Heart left ventricle (tissue), 16 donors: ENCODE measurements at regions not wholly inside any gene's neighbourhood (a gene's known extent, or its start where the extent isn't known, plus 50 kb on each side); places are given as distances from the start of the nearest gene placed in this dataset.

Source experiments
- ATAC-seq, 4 donors: fragments of 200-7000 bp; cut with Tn5 transposase; one replicate each; pipeline ENCODE4 v1.9.1; 2020 to 2022; ENCODE audit warnings: moderate library complexity in 4 of 4, mild to moderate bottlenecking in 3 of 4, moderate number of reproducible peaks in 1 of 4
- DNase-seq, 5 donors: peaks; one replicate each; pipeline ENCODE4 v3.0.0-alpha.2; 2020
- H3K27ac ChIP-seq, 12 donors: fragments of 200-600 bp; sonication (generic) in 4 of 12; one replicate each; pipeline versions ENCODE4 v1.5.0 to v1.8.0; 2016 to 2022; ENCODE audit warnings: mild to moderate bottlenecking in 2 of 12
- H3K27me3 ChIP-seq, 9 donors: fragments of 200-600 bp; sonication (generic) in 2 of 9; one replicate each; pipeline versions ENCODE4 v1.5.1 to v1.8.0; 2016 to 2022; ENCODE audit warnings: mild to moderate bottlenecking in 3 of 9
- H3K36me3 ChIP-seq, 9 donors: fragments of 200-600 bp; sonication (generic) in 2 of 9; one replicate each; pipeline versions ENCODE4 v1.5.0 to v1.8.0; 2018 to 2022; ENCODE audit warnings: mild to moderate bottlenecking in 2 of 9
- H3K4me1 ChIP-seq, 12 donors: fragments of 200-600 bp; sonication (generic) in 4 of 12; one replicate each; pipeline versions ENCODE4 v1.5.0 to v1.8.0; 2016 to 2022; ENCODE audit warnings: mild to moderate bottlenecking in 3 of 12
- H3K4me3 ChIP-seq, 12 donors: fragments of 200-600 bp; sonication (generic) in 4 of 12; one replicate each; pipeline versions ENCODE4 v1.5.0 to v1.8.0; 2017 to 2022; ENCODE audit warnings: mild to moderate bottlenecking in 9 of 12, moderate library complexity in 4 of 12
- H3K9me3 ChIP-seq, 12 donors: fragments of 200-600 bp; sonication (generic) in 4 of 12; one replicate each; pipeline versions ENCODE4 v1.5.0 to v1.8.0; 2016 to 2022; ENCODE audit warnings: mild to moderate bottlenecking in 1 of 12
- CTCF ChIP-seq, 12 donors: fragments of 200-600 bp; sonication (generic) in 4 of 12; IDR thresholded peaks; one replicate each; pipeline versions ENCODE4 v1.5.0 to v1.8.0; 2018 to 2022; ENCODE audit warnings: antibody characterized with exemption in 12 of 12, mild to moderate bottlenecking in 5 of 12
- POLR2A ChIP-seq, 2 donors: fragments of 450-650 bp; IDR thresholded peaks; one replicate each; pipeline ENCODE4 v1.6.1; 2017; ENCODE audit warnings: antibody characterized with exemption in 2 of 2, mild to moderate bottlenecking in 2 of 2, moderate library complexity in 2 of 2
- WGBS, 4 donors: extraction: QIAGEN DNeasy Blood & Tissue Kit in 2 of 4; methylation state at CpG; one replicate each; pipeline versions ENCODE4 v1.1.5 to v1.1.7; 2013 to 2018; 5-methylcytosine and 5-hydroxymethylcytosine counted together
- intact Hi-C, 10 donors: fragments of 100-400 bp; cut with DNase I; formaldehyde crosslinking; loops; one replicate each; pipeline versions ENCODE4 v1.11.1 to v1.14.2; 2022
- donor health status: ischemic (EF 13 %, LVEDD 7.1; RV severe dilation, severe dysfunction).
- donor health status: healthy with polysubstance abuse.
- donor health status: DM: no; HTN: yes; CAD: no.
- donor health status: DM: no; HTN: no; CAD: no.
- donor health status: ischemic (EF 25% LVEDD 6.9; RV normal size, moderate dysfunction).
- donor health status: ischemic (EF 25% LVEDD 5.7; RV mildly dilated, moderate dysfunction).
- donor health status: healthy.
- donor health status: DM: yes; HTN: yes; CAD: no.
- donor health status: ischemic (EF 35%, LVEDD 5.7; RV mildly dilated, moderate dysfunction).
- donor health status: nonischemic (EF 11% LVEDD 7.7; RV severe dilation, severe dysfunction).
- donor health status: DM: yes; HTN: yes; CAD: no.
- donor health status: PGD.
- donor health status: ischemic (EF 29% LVEDD 5.4; RV normal size, mild dysfunction).
- donor health status: nonischemic (EF 23%, LVEDD 6.1; RV moderate dilation, normal function).

GRCh38 chr22:46055181-46055875 lies 78.4 kb upstream of the WNT7B start:
- Histone ChIP-seq H3K27ac (peak overlapping the region; percentile 98 to 100 (median 100)), H3K27me3 (no peaks in the 10 kb centered on the region), H3K4me1 (peaks cover 22 to 91% (median 86%) of the 10 kb centered on the region in 12 donors), H3K4me3 (peak overlapping the region in 10 of 12 donors; percentile 65 to 89 (median 78)), H3K9me3 (no peaks in the 10 kb centered on the region), H3K36me3 (peaks cover 0 to 7% (median 0%) of the 10 kb centered on the region in 9 donors)
- DNase-seq = peak in 2 of 5 donors; percentile 41 to 75
- intact Hi-C loops = loop anchor here in 2 of 10 donors (2.0 kb wide), 2 partner anchors 13 to 15 kb away; no protein-coding TSS in a partner anchor
- peak; percentile 3 to 35 (median 9) for ATAC-seq
- WGBS, 4 donors = 16 to 39% (median 21%) methylated on average over 17 of the region's 17 CpGs
- no peak for TF ChIP-seq POLR2A (IDR thresholded peaks at IDR 0.05)
- no peak for TF ChIP-seq CTCF (IDR thresholded peaks at IDR 0.05)

- H3K27ac ChIP-seq = peak overlapping the region; percentile 98 to 100 (median 100)
- TF ChIP-seq POLR2A (IDR thresholded peaks at IDR 0.05) = no peak
- no peak for TF ChIP-seq CTCF (IDR thresholded peaks at IDR 0.05)
- H3K4me3 ChIP-seq = peak overlapping the region in 10 of 12 donors; percentile 65 to 89 (median 78)
- H3K4me1 ChIP-seq = peaks cover 22 to 93% (median 83%) of the 10 kb centered on the region in 12 donors
- peaks cover 0 to 5% (median 0%) of the 10 kb centered on the region in 9 donors for H3K36me3 ChIP-seq
- intact Hi-C loops = loop anchor here in 3 of 10 donors (2.0 kb wide), 2 partner anchors 13 to 15 kb away; no protein-coding TSS in a partner anchor
- WGBS, 4 donors = 7 to 39% (median 16%) methylated on average over 9 to 19 of the region's 19 CpGs
- ATAC-seq (peak in 1 of 4 donors; percentile 3), DNase-seq (peak in 4 of 5 donors; percentile 41 to 74 (median 58))
- no peaks in the 10 kb centered on the region for H3K27me3 ChIP-seq
- H3K9me3 ChIP-seq = no peaks in the 10 kb centered on the region
Measured at GRCh38 chr22:46055911-46056545, 79.1 kb upstream of the WNT7B start.

GRCh38 chr22:46056546-46057245 lies 79.7 kb upstream of the WNT7B start:
- peak in 1 of 5 donors; percentile 14 for DNase-seq
- H3K27me3 ChIP-seq = no peaks in the 10 kb centered on the region
- H3K27ac ChIP-seq = peak overlapping the region; percentile 98 to 100 (median 100)
- H3K4me3 ChIP-seq = peak overlapping the region in 10 of 12 donors; percentile 65 to 89 (median 78)
- no peaks in the 10 kb centered on the region for H3K36me3 ChIP-seq
- no peaks in the 10 kb centered on the region for H3K9me3 ChIP-seq
- no peak for TF ChIP-seq CTCF (IDR thresholded peaks at IDR 0.05)
- no peak for TF ChIP-seq POLR2A (IDR thresholded peaks at IDR 0.05)
- H3K4me1 ChIP-seq = peaks cover 22 to 93% (median 77%) of the 10 kb centered on the region in 12 donors
- WGBS, 4 donors = 39 to 59% (median 43%) methylated on average over 9 of the region's 9 CpGs
- no peak for ATAC-seq
- intact Hi-C loops = loop anchor here in 1 of 10 donors (2.0 kb wide), 1 partner anchor 14 kb away; no protein-coding TSS in a partner anchor
